WTC11 (cell line): ENCODE measurements at regions not wholly inside any gene's neighbourhood (a gene's known extent, or its start where the extent isn't known, plus 50 kb on each side); places are given as distances from the start of the nearest gene placed in this dataset.

Source experiments
- ATAC-seq: fragments of 200-7000 bp; cut with Tn5 transposase; 2 replicates; pipeline ENCODE4 v1.10.0; 2021; ENCODE audit warnings: mild to moderate bottlenecking, moderate library complexity
- CTCF ChIA-PET: fragments of 300-600 bp; sonication (Branson Sonifier 250); formaldehyde crosslinking; loops from one replicate; lab custom pipeline; 2021; ENCODE audit warnings: antibody characterized with exemption; lab: Charles Lee
- POLR2A ChIA-PET: fragments of 350-600 bp; sonication (Branson Sonifier 250); formaldehyde crosslinking; loops from one replicate; lab custom pipeline; 2021; ENCODE audit warnings: antibody characterized with exemption; lab: Charles Lee
- DNase-seq: peaks from one replicate; pipeline ENCODE4 v3.0.0; 2021; ENCODE audit warnings: low spot score
- H3K27ac Mint-ChIP-seq: 2 replicates; pipeline ENCODE4 v1.8.0; 2021; ENCODE audit warnings: mixed read lengths
- H3K27me3 Mint-ChIP-seq: 2 replicates; pipeline ENCODE4 v1.8.0; 2021; ENCODE audit warnings: low read depth, mild to moderate bottlenecking, moderate library complexity, mixed read lengths
- H3K36me3 Mint-ChIP-seq: 2 replicates; pipeline ENCODE4 v1.8.0; 2021; ENCODE audit warnings: mixed read lengths
- H3K4me1 Mint-ChIP-seq: 2 replicates; pipeline ENCODE4 v1.8.0; 2022; ENCODE audit warnings: mixed read lengths
- H3K4me3 Mint-ChIP-seq: 2 replicates; pipeline ENCODE4 v1.8.0; 2021; ENCODE audit warnings: mild to moderate bottlenecking, moderate library complexity, mixed read lengths
- H3K9me3 Mint-ChIP-seq: 2 replicates; pipeline ENCODE4 v1.8.0; 2021; ENCODE audit warnings: mixed read lengths
- ATF2 ChIP-seq: sonication (generic); formaldehyde crosslinking; IDR thresholded peaks from 2 replicates; pipeline ENCODE4 v1.8.1; 2022; ENCODE audit warnings: low read depth, missing genetic modification reagents, borderline replicate concordance
- ATF3 ChIP-seq: sonication (generic); formaldehyde crosslinking; conservative IDR thresholded peaks from 2 replicates; pipeline ENCODE4 v1.8.1; 2022; ENCODE audit warnings: mild to moderate bottlenecking, missing genetic modification reagents
- CBFB ChIP-seq: sonication (generic); formaldehyde crosslinking; IDR thresholded peaks from 2 replicates; pipeline ENCODE4 v1.8.1; 2022; ENCODE audit warnings: mild to moderate bottlenecking, low read depth, missing genetic modification reagents
- CDX4 ChIP-seq: fragments of 250-450 bp; sonication (Bioruptor Pico); IDR thresholded peaks from 2 replicates; pipeline ENCODE4 v1.9.0; 2021; ENCODE audit warnings: moderate library complexity, mild to moderate bottlenecking, inconsistent platforms, borderline replicate concordance
- CREB1 ChIP-seq: sonication (generic); formaldehyde crosslinking; IDR thresholded peaks from 2 replicates; pipeline ENCODE4 v1.8.0; 2023; ENCODE audit warnings: mild to moderate bottlenecking, missing genetic modification reagents
- E2F5 ChIP-seq: sonication (generic); formaldehyde crosslinking; IDR thresholded peaks from 2 replicates; pipeline ENCODE4 v1.8.1; 2022; ENCODE audit warnings: mild to moderate bottlenecking, moderate library complexity, missing genetic modification reagents
- EMX1 ChIP-seq: fragments of 250-450 bp; sonication (Bioruptor Pico); IDR thresholded peaks from 2 replicates; pipeline ENCODE4 v1.8.0; 2021; ENCODE audit warnings: mild to moderate bottlenecking
- ETV6 ChIP-seq: sonication (generic); formaldehyde crosslinking; IDR thresholded peaks from 2 replicates; pipeline ENCODE4 v1.8.1; 2022; ENCODE audit warnings: mild to moderate bottlenecking, missing genetic modification reagents
- FOXP4 ChIP-seq: sonication (generic); formaldehyde crosslinking; IDR thresholded peaks from 2 replicates; pipeline ENCODE4 v1.8.0; 2022; ENCODE audit warnings: mild to moderate bottlenecking, missing genetic modification reagents
- GABPB1 ChIP-seq: sonication (generic); formaldehyde crosslinking; IDR thresholded peaks from 2 replicates; pipeline ENCODE4 v1.8.1; 2023; ENCODE audit warnings: mild to moderate bottlenecking, missing genetic modification reagents
- JAZF1 ChIP-seq: fragments of 250-450 bp; sonication (Bioruptor Pico); IDR thresholded peaks from 2 replicates; pipeline ENCODE4 v1.9.0; 2021; ENCODE audit warnings: moderate library complexity, mild to moderate bottlenecking, inconsistent platforms
- KAT7 ChIP-seq: sonication (generic); formaldehyde crosslinking; IDR thresholded peaks from 2 replicates; pipeline ENCODE4 v1.8.1; 2023; ENCODE audit warnings: missing genetic modification reagents, mild to moderate bottlenecking, borderline replicate concordance
- MLX ChIP-seq: sonication (generic); formaldehyde crosslinking; IDR thresholded peaks from 2 replicates; pipeline ENCODE4 v1.8.1; 2023; ENCODE audit warnings: mild to moderate bottlenecking, missing genetic modification reagents, moderate library complexity
- NFATC4 ChIP-seq: fragments of 250-450 bp; sonication (Bioruptor Pico); IDR thresholded peaks from 2 replicates; pipeline ENCODE4 v1.9.0; 2021; ENCODE audit warnings: mild to moderate bottlenecking
- NR3C1 ChIP-seq: sonication (generic); formaldehyde crosslinking; conservative IDR thresholded peaks from 2 replicates; pipeline ENCODE4 v1.8.1; 2023; ENCODE audit warnings: low read depth, mild to moderate bottlenecking, missing genetic modification reagents
- SMAD3 ChIP-seq: sonication (generic); formaldehyde crosslinking; IDR thresholded peaks from 2 replicates; pipeline ENCODE4 v1.8.0; 2022; ENCODE audit warnings: missing genetic modification reagents, mild to moderate bottlenecking, borderline replicate concordance
- TP53 ChIP-seq: sonication (generic); formaldehyde crosslinking; IDR thresholded peaks from 2 replicates; pipeline ENCODE4 v1.8.1; 2023; ENCODE audit warnings: mild to moderate bottlenecking, missing genetic modification reagents
- USF2 ChIP-seq: sonication (generic); formaldehyde crosslinking; IDR thresholded peaks from 2 replicates; pipeline ENCODE4 v1.8.1; 2023; ENCODE audit warnings: mild to moderate bottlenecking, missing genetic modification reagents, moderate library complexity
- ZNF263 ChIP-seq: sonication (generic); formaldehyde crosslinking; IDR thresholded peaks from 2 replicates; pipeline ENCODE4 v1.8.1; 2022; ENCODE audit warnings: low read depth, mild to moderate bottlenecking, moderate library complexity, missing genetic modification reagents
- ZNF396 ChIP-seq: fragments of 250-450 bp; sonication (Bioruptor Pico); IDR thresholded peaks from 2 replicates; pipeline ENCODE4 v1.8.0; 2021; ENCODE audit warnings: mild to moderate bottlenecking, moderate library complexity, borderline replicate concordance

- POLR2A ChIA-PET = no interaction called here
- ATAC-seq (no peak), DNase-seq (no peak)
- Mint-ChIP-seq H3K4me3 (no peak overlapping the region), H3K4me1 (peaks cover 15% of the 10 kb centered on the region), H3K27me3 (no peaks in the 10 kb centered on the region), H3K9me3 (peaks cover 3% of the 10 kb centered on the region; the same call in 1 of the 2 replicates), H3K27ac (no peak overlapping the region), H3K36me3 (no peaks in the 10 kb centered on the region)
- CTCF ChIA-PET = no interaction called here
- TF ChIP-seq JAZF1 (no peak), USF2 (CRISPR knock-in tag) (no peak), ETV6 (CRISPR knock-in tag) (no peak), NR3C1 (CRISPR knock-in tag) (no peak), ZNF396 (no peak), ATF3 (CRISPR knock-in tag) (no peak), ZNF263 (no peak), TP53 (CRISPR knock-in tag) (no peak)
Observed at GRCh38 chr7:109402107-109402506, 832.4 kb downstream of the DNAJB9 start.

- H3K27me3 Mint-ChIP-seq = no peaks in the 10 kb centered on the region
- TF ChIP-seq ZNF396 (no peak), GABPB1 (no peak), JAZF1 (no peak), CBFB (CRISPR knock-in tag) (no peak), SMAD3 (CRISPR knock-in tag) (no peak)
Observed at GRCh38 chr7:109407756-109408155, 838.1 kb downstream of the DNAJB9 start.

GRCh38 chr7:109437957-109438356 is 868.3 kb downstream of the DNAJB9 start:
- DNase-seq (no peak), ATAC-seq (no peak)
- Mint-ChIP-seq H3K27me3 (no peaks in the 10 kb centered on the region), H3K9me3 (peaks cover 6% of the 10 kb centered on the region), H3K27ac (no peak overlapping the region), H3K4me1 (no peaks in the 10 kb centered on the region), H3K4me3 (no peak overlapping the region), H3K36me3 (no peaks in the 10 kb centered on the region)
- TF ChIP-seq MLX (CRISPR knock-in tag) (no peak), CREB1 (CRISPR knock-in tag) (no peak), NFATC4 (no peak), ATF2 (no peak), E2F5 (CRISPR knock-in tag) (no peak), EMX1 (CRISPR knock-in tag) (no peak), KAT7 (CRISPR knock-in tag) (no peak), CDX4 (CRISPR knock-in tag) (no peak), FOXP4 (CRISPR knock-in tag) (no peak), ATF3 (CRISPR knock-in tag) (no peak)
- POLR2A ChIA-PET = no interaction called here
- CTCF ChIA-PET = no interaction called here

More at GRCh38 chr7:109407756-109408155, 838.1 kb downstream of the DNAJB9 start:
- no peak overlapping the region for H3K4me3 Mint-ChIP-seq
- no peaks in the 10 kb centered on the region for H3K36me3 Mint-ChIP-seq
- no peaks in the 10 kb centered on the region for H3K9me3 Mint-ChIP-seq
- ATAC-seq (no peak), DNase-seq (no peak)
- CTCF ChIA-PET = no interaction called here
- H3K4me1 Mint-ChIP-seq = peaks cover 18% of the 10 kb centered on the region
- H3K27ac Mint-ChIP-seq = no peak overlapping the region
- POLR2A ChIA-PET = no interaction called here
